ENCODE measurements at regions not wholly inside any gene's neighbourhood (a gene's known extent, or its start where the extent isn't known, plus 50 kb on each side); places are given as distances from the start of the nearest gene placed in this dataset.
"Not testable (repeated sequence)": the region's sequence is repeated elsewhere in the genome, so short reads cannot be mapped to it uniquely, and the experiment has no call there.

DNA sequence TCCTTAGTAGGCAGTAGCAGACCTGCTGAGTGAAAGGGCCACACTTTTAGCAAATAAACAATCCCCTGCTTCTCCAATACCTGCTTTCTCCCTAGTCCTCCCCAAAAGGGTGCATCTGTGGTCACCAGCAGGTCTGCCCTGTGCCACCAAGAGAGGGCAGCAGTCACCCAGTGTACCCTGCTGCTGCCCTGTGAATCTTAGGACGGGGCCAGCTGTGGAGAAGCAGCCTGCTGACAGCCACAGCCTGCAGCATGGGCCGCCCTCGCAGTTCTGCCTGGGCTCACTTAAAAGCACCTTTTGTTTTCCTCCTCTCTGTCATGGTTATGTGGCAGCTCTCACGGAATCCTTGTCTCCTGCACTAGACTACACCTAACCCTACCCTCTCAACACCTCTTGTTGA lies 85.4 kb upstream of the DRD5 start:
- TF ChIP-seq, protein P1, sequence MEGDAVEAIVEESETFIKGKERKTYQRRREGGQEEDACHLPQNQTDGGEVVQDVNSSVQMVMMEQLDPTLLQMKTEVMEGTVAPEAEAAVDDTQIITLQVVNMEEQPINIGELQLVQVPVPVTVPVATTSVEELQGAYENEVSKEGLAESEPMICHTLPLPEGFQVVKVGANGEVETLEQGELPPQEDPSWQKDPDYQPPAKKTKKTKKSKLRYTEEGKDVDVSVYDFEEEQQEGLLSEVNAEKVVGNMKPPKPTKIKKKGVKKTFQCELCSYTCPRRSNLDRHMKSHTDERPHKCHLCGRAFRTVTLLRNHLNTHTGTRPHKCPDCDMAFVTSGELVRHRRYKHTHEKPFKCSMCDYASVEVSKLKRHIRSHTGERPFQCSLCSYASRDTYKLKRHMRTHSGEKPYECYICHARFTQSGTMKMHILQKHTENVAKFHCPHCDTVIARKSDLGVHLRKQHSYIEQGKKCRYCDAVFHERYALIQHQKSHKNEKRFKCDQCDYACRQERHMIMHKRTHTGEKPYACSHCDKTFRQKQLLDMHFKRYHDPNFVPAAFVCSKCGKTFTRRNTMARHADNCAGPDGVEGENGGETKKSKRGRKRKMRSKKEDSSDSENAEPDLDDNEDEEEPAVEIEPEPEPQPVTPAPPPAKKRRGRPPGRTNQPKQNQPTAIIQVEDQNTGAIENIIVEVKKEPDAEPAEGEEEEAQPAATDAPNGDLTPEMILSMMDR (IDR thresholded peaks at IDR 0.05): peak in 1 of 4 experiments; percentile 25
- TF ChIP-seq POLR2A, POLR2AphosphoS5 (IDR thresholded peaks at IDR 0.05): not testable (repeated sequence)
